AG20443 (cell line): ENCODE measurements at regions not wholly inside any gene's neighbourhood (a gene's known extent, or its start where the extent isn't known, plus 50 kb on each side); places are given as distances from the start of the nearest gene placed in this dataset.
A peak's percentile ranks its signal among the peaks of the same experiment; 100 is the strongest.

Experiments
- DNase-seq: peaks from one replicate; pipeline ENCODE4 v3.0.0; 2012; ENCODE audit warnings: low spot score, mixed read lengths

GRCh38 chr12:111310076-111310870 is 58.6 kb downstream of the PHETA1 start:
- no peak for DNase-seq

- DNase-seq, result no peak
These were observed 59.3 kb downstream of the PHETA1 start for GRCh38 chr12:111309584-111309983.

GRCh38 chr12:111308473-111308872 is 60.4 kb downstream of the PHETA1 start:
- no peak for DNase-seq

GRCh38 chr12:111304642-111305071 is 64.2 kb downstream of the PHETA1 start:
- no peak for DNase-seq

- no peak for DNase-seq
These were observed 65.4 kb downstream of the PHETA1 start for GRCh38 chr12:111303531-111303930.

GRCh38 chr12:111298582-111299436 is 70.1 kb downstream of the PHETA1 start:
- peak; percentile 84 for DNase-seq

- DNase-seq, result no peak
These were observed 71.0 kb downstream of the PHETA1 start for GRCh38 chr12:111297703-111298426.

- no peak for DNase-seq
These were observed 71.9 kb downstream of the PHETA1 start for GRCh38 chr12:111296906-111297463.

GRCh38 chr12:111295176-111295575 is 73.7 kb downstream of the PHETA1 start:
- DNase-seq, result no peak

- DNase-seq, result no peak
These were observed 75.5 kb downstream of the PHETA1 start for GRCh38 chr12:111293266-111294009.

- DNase-seq, result no peak
These were observed 77.5 kb downstream of the PHETA1 start for GRCh38 chr12:111291357-111291756.

GRCh38 chr12:111288771-111289170 is 80.1 kb downstream of the PHETA1 start:
- DNase-seq, result no peak

- no peak for DNase-seq
These were observed 81.6 kb downstream of the PHETA1 start for GRCh38 chr12:111287125-111287900.

GRCh38 chr12:111285200-111285599 is 83.7 kb downstream of the PHETA1 start:
- no peak for DNase-seq

GRCh38 chr12:111284709-111285108 is 84.2 kb downstream of the PHETA1 start:
- DNase-seq, result no peak

GRCh38 chr12:111283966-111284365 is 84.9 kb downstream of the PHETA1 start:
- DNase-seq, result no peak

GRCh38 chr12:111283521-111283920 is 85.4 kb downstream of the PHETA1 start:
- no peak for DNase-seq

- DNase-seq, result no peak
These were observed 91.3 kb downstream of the PHETA1 start for GRCh38 chr12:111277570-111277969.

GRCh38 chr12:111276146-111276545 is 92.7 kb downstream of the PHETA1 start:
- no peak for DNase-seq

- DNase-seq, result no peak
These were observed 93.6 kb downstream of the PHETA1 start for GRCh38 chr12:111275308-111275707.

- peak; percentile 45 for DNase-seq
These were observed 94.1 kb downstream of the PHETA1 start for GRCh38 chr12:111274777-111275176.
